HepG2 (cell line): ENCODE measurements at regions not wholly inside any gene's neighbourhood (a gene's known extent, or its start where the extent isn't known, plus 50 kb on each side); places are given as distances from the start of the nearest gene placed in this dataset.

Experiments
- ATAC-seq: fragments of 200-7000 bp; cut with Tn5 transposase; 3 replicates; pipeline ENCODE4 v1.9.1; 2020; ENCODE audit warnings: mild to moderate bottlenecking, moderate library complexity
- BruUV-seq: library from RNA; stranded (reverse); fragments of 400-500 nt; replicated peaks from 2 replicates; lab custom pipeline; 2021; lab: Mats Ljungman, UMichigan
- CTCF ChIA-PET: fragments of 300-600 bp; formaldehyde crosslinking; extraction: SDS; loops from one replicate; lab custom pipeline; 2021; ENCODE audit warnings: low total read pairs, inconsistent platforms, low intra/inter-chr PET ratio; lab: Yijun Ruan, JAX
- POLR2A ChIA-PET: fragments of 350-600 bp; sonication (Branson Sonifier 250); formaldehyde crosslinking; loops from one replicate; lab custom pipeline; 2020; ENCODE audit warnings: antibody characterized with exemption, inconsistent platforms; lab: Yijun Ruan, JAX
- DNase-seq: peaks from one replicate; pipeline ENCODE4 v3.0.0-alpha.2; 2015; ENCODE audit warnings: low spot score
- FAIRE-seq: peaks from 3 replicates; lab custom pipeline; 2011; peaks lifted over from hg19 to GRCh38; lab: Jason Lieb, UNC
- H2AFZ ChIP-seq: one replicate; pipeline ENCODE4 v1.6.1; 2011; ENCODE audit warnings: low read length, inconsistent platforms
- H3K27ac ChIP-seq: fragments of 300-600 bp; 3 replicates; pipeline ENCODE4 v1.8.0; 2011; ENCODE audit warnings: mixed run types, mild to moderate bottlenecking, mixed read lengths, low read length, inconsistent platforms; ENCODE audit not compliant: insufficient read depth; ENCODE audit errors: extremely low read length
- H3K27me3 ChIP-seq, 2 experiments: fragments of 200-600 bp in 1 of 2; 2 replicates in 1 of 2; 3 replicates in 1 of 2; pipeline versions ENCODE4 v1.6.0 to v1.8.0; 2011; ENCODE audit warnings: low read length in 2 of 2, mild to moderate bottlenecking in 2 of 2, moderate library complexity in 2 of 2, inconsistent platforms in 1 of 2; ENCODE audit not compliant: insufficient read depth in 2 of 2, control insufficient read depth in 1 of 2
- H3K36me3 ChIP-seq, 2 experiments: fragments of 200-600 bp in 1 of 2; replicated peaks in 1 of 2; 2 replicates in 1 of 2; 3 replicates in 1 of 2; pipeline versions ENCODE4 v1.5.1 to v1.8.0; 2011; ENCODE audit warnings: low read length in 2 of 2, inconsistent platforms in 1 of 2; ENCODE audit not compliant: insufficient read depth in 2 of 2, control insufficient read depth in 1 of 2
- H3K4me1 ChIP-seq: 2 replicates; pipeline ENCODE4 v1.5.1; 2012; ENCODE audit warnings: low read length, inconsistent platforms; ENCODE audit not compliant: insufficient read depth
- H3K4me2 ChIP-seq: 2 replicates; pipeline ENCODE4 v1.6.0; 2011; ENCODE audit warnings: low read depth, low read length, inconsistent platforms
- H3K4me3 ChIP-seq, 3 experiments: fragments of 200-600 bp in 1 of 3; sonication (generic), shearing (Covaris generic) in 1 of 3; replicated peaks in 1 of 3; 2 replicates each; pipeline ENCODE4 v1.5.1; 2011 to 2016; ENCODE audit warnings: low read length in 3 of 3, inconsistent platforms in 2 of 3, low read depth in 2 of 3, mild to moderate bottlenecking in 2 of 3, control low read depth in 1 of 3, mixed read lengths in 1 of 3; ENCODE audit not compliant: insufficient read depth in 1 of 3
- H3K79me2 ChIP-seq: one replicate; pipeline ENCODE4 v1.6.1; 2011; ENCODE audit warnings: low read length, inconsistent platforms; ENCODE audit not compliant: insufficient read depth
- H3K9ac ChIP-seq: 2 replicates; pipeline ENCODE4 v1.6.0; 2011; ENCODE audit warnings: mild to moderate bottlenecking, low read depth, low read length, inconsistent platforms; ENCODE audit not compliant: insufficient read depth
- H3K9me3 ChIP-seq: 2 replicates; pipeline ENCODE4 v1.5.1; 2012; ENCODE audit warnings: mild to moderate bottlenecking, low read length
- H4K20me1 ChIP-seq: 2 replicates; pipeline ENCODE4 v1.6.0; 2011; ENCODE audit warnings: inconsistent platforms, mild to moderate bottlenecking, low read length, moderate library complexity; ENCODE audit not compliant: insufficient read depth
- CCDC6 ChIP-seq: sonication (generic); formaldehyde crosslinking; IDR thresholded peaks from 2 replicates; pipeline ENCODE4 v1.8.1; 2022; ENCODE audit warnings: mild to moderate bottlenecking, missing genetic modification reagents, moderate library complexity
- ESRRA ChIP-seq: sonication (generic); formaldehyde crosslinking; IDR thresholded peaks from 2 replicates; pipeline ENCODE4 v1.5.1; 2020; ENCODE audit warnings: mild to moderate bottlenecking, low read depth, missing genetic modification reagents
- HIVEP1 ChIP-seq: sonication (generic); formaldehyde crosslinking; IDR thresholded peaks from 2 replicates; pipeline ENCODE4 v1.4.0; 2020; ENCODE audit warnings: mild to moderate bottlenecking, missing genetic modification reagents
- HMGA1 ChIP-seq: sonication (generic); formaldehyde crosslinking; conservative IDR thresholded peaks from 2 replicates; pipeline ENCODE4 v1.4.0; 2020; ENCODE audit warnings: missing genetic modification reagents
- HOXA9 ChIP-seq: sonication (generic); formaldehyde crosslinking; IDR thresholded peaks from 2 replicates; pipeline ENCODE4 v1.8.1; 2022; ENCODE audit warnings: missing genetic modification reagents, mild to moderate bottlenecking, moderate library complexity, borderline replicate concordance
- KLF15 ChIP-seq: sonication (generic); formaldehyde crosslinking; IDR thresholded peaks from 2 replicates; pipeline ENCODE4 v1.8.1; 2023; ENCODE audit warnings: borderline replicate concordance, mild to moderate bottlenecking, inconsistent platforms, missing genetic modification reagents, mixed read lengths
- MED13 ChIP-seq: sonication (generic); formaldehyde crosslinking; IDR thresholded peaks from 2 replicates; pipeline ENCODE4 v1.5.0; 2020; ENCODE audit warnings: missing genetic modification reagents
- NFRKB ChIP-seq: fragments of 450-650 bp; IDR thresholded peaks from 2 replicates; pipeline ENCODE4 v1.6.1; 2017
- NR2F6 ChIP-seq, 2 experiments: IDR thresholded peaks; 2 replicates each; pipeline ENCODE4 v1.6.1; 2016; ENCODE audit warnings: antibody characterized with exemption in 1 of 2, mild to moderate bottlenecking in 1 of 2
- SAP130 ChIP-seq: IDR thresholded peaks from 2 replicates; pipeline ENCODE4 v1.6.1; 2016; ENCODE audit warnings: low read depth
- SMC3 ChIP-seq: IDR thresholded peaks from 2 replicates; pipeline ENCODE4 v1.6.1; 2011; ENCODE audit warnings: low read length, improper control_type of control experiment
- SRF ChIP-seq: IDR thresholded peaks from 2 replicates; pipeline ENCODE4 v1.6.1; 2011; ENCODE audit warnings: mild to moderate bottlenecking, low read depth, low read length, moderate library complexity
- ZBTB7B ChIP-seq: sonication (generic); formaldehyde crosslinking; IDR thresholded peaks from 2 replicates; pipeline ENCODE4 v1.4.0; 2020; ENCODE audit warnings: missing genetic modification reagents
- ZNF251 ChIP-seq: sonication (generic); formaldehyde crosslinking; IDR thresholded peaks from 2 replicates; pipeline ENCODE4 v1.9.0; 2021; ENCODE audit warnings: mild to moderate bottlenecking, missing genetic modification reagents
- ZNF282 ChIP-seq: fragments of 450-650 bp; IDR thresholded peaks from 2 replicates; pipeline ENCODE4 v1.6.1; 2018; ENCODE audit not compliant: partially characterized antibody
- ZNF619 ChIP-seq: sonication (generic); formaldehyde crosslinking; IDR thresholded peaks from 2 replicates; pipeline ENCODE4 v1.4.0; 2020; ENCODE audit warnings: mild to moderate bottlenecking, missing genetic modification reagents
- ZNF841 ChIP-seq: sonication (generic); formaldehyde crosslinking; IDR thresholded peaks from 2 replicates; pipeline ENCODE4 v1.8.1; 2023; ENCODE audit warnings: missing genetic modification reagents, borderline replicate concordance
- ZSCAN22 ChIP-seq: sonication (generic); formaldehyde crosslinking; IDR thresholded peaks from 2 replicates; pipeline ENCODE4 v1.4.0; 2020; ENCODE audit warnings: mild to moderate bottlenecking, missing genetic modification reagents
- WGBS: methylation state at CpG from one replicate; pipeline ENCODE4 v1.1.6; 2017; ENCODE audit warnings: low lambda C conversion rate; 5-methylcytosine and 5-hydroxymethylcytosine counted together
- in situ Hi-C: cut with HindIII; loops from 2 replicates; pipeline ENCODE4 v1.10.0; 2017; ENCODE audit warnings: low pct_unique_long_range_greater_than_20kb; ENCODE audit not compliant: extremely low pct_ligation_motif_present
- intact Hi-C: fragments of 100-400 bp; cut with micrococcal nuclease; formaldehyde crosslinking; loops from one replicate; pipeline ENCODE4 v1.10.0; 2022; ENCODE audit not compliant: unreplicated experiment
- TF ChIP-seq, protein P1 (sequence below), 2 experiments: sonication (generic) in 1 of 2; formaldehyde crosslinking in 1 of 2; IDR thresholded peaks; 2 replicates each; pipeline versions ENCODE4 v1.5.1 to v1.6.1; 2011 to 2020; ENCODE audit warnings: borderline replicate concordance in 1 of 2, low read depth in 1 of 2, low read length in 1 of 2, mild to moderate bottlenecking in 1 of 2, missing genetic modification reagents in 1 of 2, moderate library complexity in 1 of 2
- TF ChIP-seq, protein P2 (sequence below): IDR thresholded peaks from 2 replicates; pipeline ENCODE4 v1.6.1; 2016

DNA sequence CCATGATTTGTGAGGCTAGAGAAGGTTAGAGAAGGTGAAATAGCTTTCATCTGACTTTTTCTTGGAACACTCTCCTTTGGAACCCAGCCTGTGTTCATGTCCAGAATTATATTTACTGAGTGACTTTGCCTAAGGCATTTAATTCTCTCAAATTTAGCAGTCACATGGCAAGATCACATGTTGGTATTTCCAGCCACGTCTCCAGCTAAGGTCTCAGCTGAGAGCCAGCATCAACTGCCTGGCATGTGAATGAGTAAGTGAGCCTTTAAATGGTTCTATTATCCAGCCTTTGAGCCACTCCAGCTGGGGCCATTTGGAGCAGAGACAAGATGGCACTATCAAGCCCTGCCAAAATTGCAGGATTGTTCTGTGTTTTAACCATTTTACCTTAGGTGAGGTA is 130.2 kb upstream of the SGO1 start:
- no peak overlapping the region for H2AFZ ChIP-seq
- no peak overlapping the region for H3K27ac ChIP-seq
- no TSS peak for BruUV-seq
- peaks cover 6% of the 10 kb centered on the region; the same call in 1 of the 2 replicates for H3K9me3 ChIP-seq
- H3K9ac ChIP-seq: no peak overlapping the region
- no peaks in the 10 kb centered on the region for H4K20me1 ChIP-seq
- intact Hi-C loops: no loop called here
- TF ChIP-seq MED13 (CRISPR knock-in tag): no peak
- TF ChIP-seq ZSCAN22 (CRISPR knock-in tag): no peak
- TF ChIP-seq NR2F6 (IDR thresholded peaks at IDR 0.05): no peak
- TF ChIP-seq NR2F6 (CRISPR knock-in tag; IDR thresholded peaks at IDR 0.05): no peak
- TF ChIP-seq, protein P1, sequence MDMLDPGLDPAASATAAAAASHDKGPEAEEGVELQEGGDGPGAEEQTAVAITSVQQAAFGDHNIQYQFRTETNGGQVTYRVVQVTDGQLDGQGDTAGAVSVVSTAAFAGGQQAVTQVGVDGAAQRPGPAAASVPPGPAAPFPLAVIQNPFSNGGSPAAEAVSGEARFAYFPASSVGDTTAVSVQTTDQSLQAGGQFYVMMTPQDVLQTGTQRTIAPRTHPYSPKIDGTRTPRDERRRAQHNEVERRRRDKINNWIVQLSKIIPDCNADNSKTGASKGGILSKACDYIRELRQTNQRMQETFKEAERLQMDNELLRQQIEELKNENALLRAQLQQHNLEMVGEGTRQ (IDR thresholded peaks at IDR 0.05; ENCODE audit: low read depth, low read length): no peak
- TF ChIP-seq, protein P1 (CRISPR knock-in tag; IDR thresholded peaks at IDR 0.05; ENCODE audit: borderline replicate concordance): no peak
- TF ChIP-seq ESRRA (CRISPR knock-in tag): no peak
- TF ChIP-seq CCDC6: no peak
- no peak for TF ChIP-seq ZNF841 (CRISPR knock-in tag)
- TF ChIP-seq SAP130: no peak
- TF ChIP-seq, protein P2, sequence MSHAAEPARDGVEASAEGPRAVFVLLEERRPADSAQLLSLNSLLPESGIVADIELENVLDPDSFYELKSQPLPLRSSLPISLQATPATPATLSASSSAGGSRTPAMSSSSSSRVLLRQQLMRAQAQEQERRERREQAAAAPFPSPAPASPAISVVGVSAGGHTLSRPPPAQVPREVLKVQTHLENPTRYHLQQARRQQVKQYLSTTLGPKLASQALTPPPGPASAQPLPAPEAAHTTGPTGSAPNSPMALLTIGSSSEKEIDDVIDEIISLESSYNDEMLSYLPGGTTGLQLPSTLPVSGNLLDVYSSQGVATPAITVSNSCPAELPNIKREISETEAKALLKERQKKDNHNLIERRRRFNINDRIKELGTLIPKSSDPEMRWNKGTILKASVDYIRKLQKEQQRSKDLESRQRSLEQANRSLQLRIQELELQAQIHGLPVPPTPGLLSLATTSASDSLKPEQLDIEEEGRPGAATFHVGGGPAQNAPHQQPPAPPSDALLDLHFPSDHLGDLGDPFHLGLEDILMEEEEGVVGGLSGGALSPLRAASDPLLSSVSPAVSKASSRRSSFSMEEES: no peak
- TF ChIP-seq SMC3: no peak
- TF ChIP-seq ZNF251 (CRISPR knock-in tag): no peak
- TF ChIP-seq KLF15 (CRISPR knock-in tag): no peak
- no peak for TF ChIP-seq HMGA1 (CRISPR knock-in tag)
- TF ChIP-seq ZNF282: no peak
- no peak for TF ChIP-seq NFRKB
- no peak for TF ChIP-seq SRF
- no peak for TF ChIP-seq ZNF619
- TF ChIP-seq HOXA9: no peak
- TF ChIP-seq HIVEP1 (CRISPR knock-in tag): no peak
- TF ChIP-seq ZBTB7B (CRISPR knock-in tag): no peak
- H3K4me2 ChIP-seq: no peak overlapping the region
- ChIA-PET POLR2A (no interaction called here), CTCF (no interaction called here)
- H3K27me3 ChIP-seq: no peaks in the 10 kb centered on the region
- FAIRE-seq (no peak), DNase-seq (no peak), ATAC-seq (no peak)
- H3K4me1 ChIP-seq: peaks cover 43% of the 10 kb centered on the region
- H3K36me3 ChIP-seq: no peaks in the 10 kb centered on the region
- H3K79me2 ChIP-seq: no peaks in the 10 kb centered on the region
- WGBS: 0% methylated on average over 1 of the region's 1 CpG
- in situ Hi-C loops: no loop called here
- no peak overlapping the region for H3K4me3 ChIP-seq
